HepG2 (cell line): ENCODE measurements at regions not wholly inside any gene's neighbourhood (a gene's known extent, or its start where the extent isn't known, plus 50 kb on each side); places are given as distances from the start of the nearest gene placed in this dataset.

Experiments
- ATAC-seq: fragments of 200-7000 bp; cut with Tn5 transposase; 3 replicates; pipeline ENCODE4 v1.9.1; 2020; ENCODE audit warnings: mild to moderate bottlenecking, moderate library complexity
- BruUV-seq: library from RNA; stranded (reverse); fragments of 400-500 nt; replicated peaks from 2 replicates; lab custom pipeline; 2021; lab: Mats Ljungman, UMichigan
- CTCF ChIA-PET: fragments of 300-600 bp; formaldehyde crosslinking; extraction: SDS; loops from one replicate; lab custom pipeline; 2021; ENCODE audit warnings: low total read pairs, inconsistent platforms, low intra/inter-chr PET ratio; lab: Yijun Ruan, JAX
- POLR2A ChIA-PET: fragments of 350-600 bp; sonication (Branson Sonifier 250); formaldehyde crosslinking; loops from one replicate; lab custom pipeline; 2020; ENCODE audit warnings: antibody characterized with exemption, inconsistent platforms; lab: Yijun Ruan, JAX
- DNase-seq: peaks from one replicate; pipeline ENCODE4 v3.0.0-alpha.2; 2015; ENCODE audit warnings: low spot score
- FAIRE-seq: peaks from 3 replicates; lab custom pipeline; 2011; peaks lifted over from hg19 to GRCh38; lab: Jason Lieb, UNC
- H2AFZ ChIP-seq: one replicate; pipeline ENCODE4 v1.6.1; 2011; ENCODE audit warnings: low read length, inconsistent platforms
- H3K27ac ChIP-seq: fragments of 300-600 bp; 3 replicates; pipeline ENCODE4 v1.8.0; 2011; ENCODE audit warnings: mixed run types, mild to moderate bottlenecking, mixed read lengths, low read length, inconsistent platforms; ENCODE audit not compliant: insufficient read depth; ENCODE audit errors: extremely low read length
- H3K27me3 ChIP-seq, 2 experiments: fragments of 200-600 bp in 1 of 2; 2 replicates in 1 of 2; 3 replicates in 1 of 2; pipeline versions ENCODE4 v1.6.0 to v1.8.0; 2011; ENCODE audit warnings: low read length in 2 of 2, mild to moderate bottlenecking in 2 of 2, moderate library complexity in 2 of 2, inconsistent platforms in 1 of 2; ENCODE audit not compliant: insufficient read depth in 2 of 2, control insufficient read depth in 1 of 2
- H3K36me3 ChIP-seq, 2 experiments: fragments of 200-600 bp in 1 of 2; replicated peaks in 1 of 2; 2 replicates in 1 of 2; 3 replicates in 1 of 2; pipeline versions ENCODE4 v1.5.1 to v1.8.0; 2011; ENCODE audit warnings: low read length in 2 of 2, inconsistent platforms in 1 of 2; ENCODE audit not compliant: insufficient read depth in 2 of 2, control insufficient read depth in 1 of 2
- H3K4me1 ChIP-seq: 2 replicates; pipeline ENCODE4 v1.5.1; 2012; ENCODE audit warnings: low read length, inconsistent platforms; ENCODE audit not compliant: insufficient read depth
- H3K4me2 ChIP-seq: 2 replicates; pipeline ENCODE4 v1.6.0; 2011; ENCODE audit warnings: low read depth, low read length, inconsistent platforms
- H3K4me3 ChIP-seq, 3 experiments: fragments of 200-600 bp in 1 of 3; sonication (generic), shearing (Covaris generic) in 1 of 3; replicated peaks in 1 of 3; 2 replicates each; pipeline ENCODE4 v1.5.1; 2011 to 2016; ENCODE audit warnings: low read length in 3 of 3, inconsistent platforms in 2 of 3, low read depth in 2 of 3, mild to moderate bottlenecking in 2 of 3, control low read depth in 1 of 3, mixed read lengths in 1 of 3; ENCODE audit not compliant: insufficient read depth in 1 of 3
- H3K79me2 ChIP-seq: one replicate; pipeline ENCODE4 v1.6.1; 2011; ENCODE audit warnings: low read length, inconsistent platforms; ENCODE audit not compliant: insufficient read depth
- H3K9ac ChIP-seq: 2 replicates; pipeline ENCODE4 v1.6.0; 2011; ENCODE audit warnings: mild to moderate bottlenecking, low read depth, low read length, inconsistent platforms; ENCODE audit not compliant: insufficient read depth
- H3K9me3 ChIP-seq: 2 replicates; pipeline ENCODE4 v1.5.1; 2012; ENCODE audit warnings: mild to moderate bottlenecking, low read length
- H4K20me1 ChIP-seq: 2 replicates; pipeline ENCODE4 v1.6.0; 2011; ENCODE audit warnings: inconsistent platforms, mild to moderate bottlenecking, low read length, moderate library complexity; ENCODE audit not compliant: insufficient read depth
- ATF3 ChIP-seq: sonication (generic); formaldehyde crosslinking; IDR thresholded peaks from 2 replicates; pipeline ENCODE4 v1.4.0; 2020; ENCODE audit warnings: missing genetic modification reagents
- ELF4 ChIP-seq: sonication (generic); formaldehyde crosslinking; IDR thresholded peaks from 2 replicates; pipeline ENCODE4 v1.5.0; 2020; ENCODE audit warnings: missing genetic modification reagents, mild to moderate bottlenecking, moderate library complexity, borderline replicate concordance
- GABPA ChIP-seq, 2 experiments: IDR thresholded peaks; 2 replicates each; pipeline ENCODE4 v1.6.1; 2011 to 2016; ENCODE audit warnings: low read depth in 2 of 2, low read length in 1 of 2, missing biosample characterization in 1 of 2, missing genetic modification characterization in 1 of 2
- GATA4 ChIP-seq: sonication (generic); IDR thresholded peaks from 2 replicates; pipeline ENCODE4 v1.6.1; 2016; ENCODE audit warnings: antibody characterized with exemption, low read depth, borderline replicate concordance
- HNF1B ChIP-seq: sonication (generic); formaldehyde crosslinking; IDR thresholded peaks from 2 replicates; pipeline ENCODE4 v1.5.1; 2020; ENCODE audit warnings: mild to moderate bottlenecking, moderate library complexity, missing genetic modification reagents
- KMT2A ChIP-seq: sonication (generic); formaldehyde crosslinking; IDR thresholded peaks from 2 replicates; pipeline ENCODE4 v1.4.0; 2020; ENCODE audit warnings: missing genetic modification reagents
- MBD4 ChIP-seq: IDR thresholded peaks from 2 replicates; pipeline ENCODE4 v1.6.1; 2012; ENCODE audit warnings: low read length, inconsistent platforms, borderline replicate concordance
- MEF2D ChIP-seq: sonication (generic); formaldehyde crosslinking; IDR thresholded peaks from 2 replicates; pipeline ENCODE4 v1.5.1; 2020; ENCODE audit warnings: mild to moderate bottlenecking, missing genetic modification reagents
- NRL ChIP-seq: sonication (generic); formaldehyde crosslinking; IDR thresholded peaks from 2 replicates; pipeline ENCODE4 v1.5.0; 2020; ENCODE audit warnings: missing genetic modification reagents, mild to moderate bottlenecking, moderate library complexity, borderline replicate concordance
- PCBP2 ChIP-seq: fragments of 200-400 bp; formaldehyde crosslinking; optimal IDR thresholded peaks from 2 replicates; pipeline ENCODE3; 2018; ENCODE audit warnings: low read length, low read depth; ENCODE audit not compliant: poor library complexity, severe bottlenecking
- SNAPC2 ChIP-seq: sonication (generic); formaldehyde crosslinking; IDR thresholded peaks from 2 replicates; pipeline ENCODE4 v1.8.1; 2022; ENCODE audit warnings: mild to moderate bottlenecking, missing genetic modification reagents
- SP1 ChIP-seq, 2 experiments: fragments of 450-650 bp in 1 of 2; sonication (generic) in 1 of 2; formaldehyde crosslinking in 1 of 2; IDR thresholded peaks; 2 replicates each; pipeline versions ENCODE4 v1.4.0 to v1.6.1; 2016 to 2020; ENCODE audit warnings: missing genetic modification reagents in 1 of 2
- TEAD3 ChIP-seq: optimal IDR thresholded peaks from 2 replicates; pipeline ENCODE3; 2016; ENCODE audit warnings: borderline replicate concordance
- TOPORS ChIP-seq: sonication (generic); formaldehyde crosslinking; IDR thresholded peaks from 2 replicates; pipeline ENCODE4 v1.8.0; 2023; ENCODE audit warnings: mild to moderate bottlenecking, missing genetic modification reagents
- ZNF121 ChIP-seq: sonication (generic); formaldehyde crosslinking; IDR thresholded peaks from 2 replicates; pipeline ENCODE4 v1.5.0; 2020; ENCODE audit warnings: mild to moderate bottlenecking, missing genetic modification reagents
- ZNF207 ChIP-seq: fragments of 450-650 bp; IDR thresholded peaks from 2 replicates; pipeline ENCODE4 v1.6.1; 2016; ENCODE audit warnings: antibody characterized with exemption, borderline replicate concordance
- ZNF263 ChIP-seq: sonication (generic); formaldehyde crosslinking; IDR thresholded peaks from 2 replicates; pipeline ENCODE4 v1.4.0; 2020; ENCODE audit warnings: missing genetic modification reagents
- ZNF326 ChIP-seq: sonication (generic); formaldehyde crosslinking; IDR thresholded peaks from 2 replicates; pipeline ENCODE4 v1.4.0; 2020; ENCODE audit warnings: missing genetic modification reagents, borderline replicate concordance
- ZNF331 ChIP-seq: sonication (generic); formaldehyde crosslinking; IDR thresholded peaks from 2 replicates; pipeline ENCODE4 v1.4.0; 2020; ENCODE audit warnings: missing genetic modification reagents
- ZNF337 ChIP-seq: sonication (generic); formaldehyde crosslinking; IDR thresholded peaks from 2 replicates; pipeline ENCODE4 v1.5.1; 2020; ENCODE audit warnings: missing genetic modification reagents, low read depth, mild to moderate bottlenecking, borderline replicate concordance
- ZNF589 ChIP-seq: sonication (generic); formaldehyde crosslinking; conservative IDR thresholded peaks from 2 replicates; pipeline ENCODE4 v1.8.0; 2022; ENCODE audit warnings: mild to moderate bottlenecking, moderate library complexity, missing genetic modification reagents
- ZNF761 ChIP-seq: sonication (generic); formaldehyde crosslinking; conservative IDR thresholded peaks from 2 replicates; pipeline ENCODE4 v1.4.0; 2020; ENCODE audit warnings: mild to moderate bottlenecking, missing genetic modification reagents
- WGBS: methylation state at CpG from one replicate; pipeline ENCODE4 v1.1.6; 2017; ENCODE audit warnings: low lambda C conversion rate; 5-methylcytosine and 5-hydroxymethylcytosine counted together
- in situ Hi-C: cut with HindIII; loops from 2 replicates; pipeline ENCODE4 v1.10.0; 2017; ENCODE audit warnings: low pct_unique_long_range_greater_than_20kb; ENCODE audit not compliant: extremely low pct_ligation_motif_present
- intact Hi-C: fragments of 100-400 bp; cut with micrococcal nuclease; formaldehyde crosslinking; loops from one replicate; pipeline ENCODE4 v1.10.0; 2022; ENCODE audit not compliant: unreplicated experiment

- no peak for TF ChIP-seq NRL (CRISPR knock-in tag)
- TF ChIP-seq ELF4 (CRISPR knock-in tag): no peak
- TF ChIP-seq SNAPC2: no peak
- TF ChIP-seq TOPORS (CRISPR knock-in tag): no peak
- no peak for TF ChIP-seq ZNF207
- TF ChIP-seq PCBP2: no peak
- no peak for TF ChIP-seq MBD4
- TF ChIP-seq, all 625 proteins: peak for 0
Measured at GRCh38 chr4:17132226-17132625, 233.8 kb upstream of the LDB2 start (continued).

- no peak for DNase-seq
- Histone ChIP-seq H3K4me3 (no peak overlapping the region), H3K36me3 (no peaks in the 10 kb centered on the region), H3K27ac (no peak overlapping the region), H3K27me3 (no peaks in the 10 kb centered on the region), H3K9me3 (no peaks in the 10 kb centered on the region), H3K4me1 (no peaks in the 10 kb centered on the region), H3K79me2 (no peaks in the 10 kb centered on the region), H4K20me1 (no peaks in the 10 kb centered on the region), H3K9ac (no peak overlapping the region), H2AFZ (no peak overlapping the region), H3K4me2 (no peak overlapping the region)
- intact Hi-C loops: no loop called here
- no TSS peak for BruUV-seq
- TF ChIP-seq ZNF331 (CRISPR knock-in tag) (no peak), GABPA (IDR thresholded peaks at IDR 0.05; ENCODE audit: low read depth, low read length) (no peak), GABPA (CRISPR knock-in tag; IDR thresholded peaks at IDR 0.05; ENCODE audit: low read depth) (no peak), HNF1B (CRISPR knock-in tag) (no peak), ATF3 (CRISPR knock-in tag) (no peak), ZNF337 (CRISPR knock-in tag) (no peak), GATA4 (no peak), TEAD3 (no peak), MEF2D (CRISPR knock-in tag) (no peak), ZNF589 (CRISPR knock-in tag) (no peak), SP1 (IDR thresholded peaks at IDR 0.05) (no peak), SP1 (CRISPR knock-in tag; IDR thresholded peaks at IDR 0.05) (no peak), ZNF761 (CRISPR knock-in tag) (no peak), ZNF263 (CRISPR knock-in tag) (no peak), ZNF326 (no peak), KMT2A (CRISPR knock-in tag) (no peak), ZNF121 (no peak)
- CTCF ChIA-PET: no interaction called here
- POLR2A ChIA-PET: no interaction called here
- WGBS: 0% methylated on average over 2 of the region's 2 CpGs
- ATAC-seq: no peak
- in situ Hi-C loops: no loop called here
- FAIRE-seq: no peak
Measured at GRCh38 chr4:17128268-17128667, 229.8 kb upstream of the LDB2 start.
